HEK293 (cell line): ENCODE measurements at regions not wholly inside any gene's neighbourhood (a gene's known extent, or its start where the extent isn't known, plus 50 kb on each side); places are given as distances from the start of the nearest gene placed in this dataset.

Source experiments
- CTCF ChIA-PET: fragments of 350-600 bp; formaldehyde crosslinking; extraction: SDS; loops from one replicate; lab custom pipeline; 2021; ENCODE audit warnings: antibody characterized with exemption; lab: Yijun Ruan, JAX
- POLR2A ChIA-PET: fragments of 300-600 bp; formaldehyde crosslinking; extraction: SDS; loops from one replicate; lab custom pipeline; 2020; ENCODE audit warnings: antibody characterized with exemption, inconsistent platforms; lab: Yijun Ruan, JAX
- H3K27ac ChIP-seq: fragments of 200-500 bp; sonication (Bioruptor generic); 2 replicates; pipeline ENCODE4 v1.5.1; 2014; ENCODE audit warnings: low read depth, low read length, control low read depth, inconsistent platforms; ENCODE audit errors: extremely low read depth
- H3K36me3 ChIP-seq, 2 experiments: fragments of 200-500 bp in 1 of 2; sonication (Bioruptor generic) in 1 of 2; 1 replicate in 1 of 2; 2 replicates in 1 of 2; pipeline ENCODE4 v1.5.1; 2014 to 2017; ENCODE audit warnings: inconsistent platforms in 2 of 2, low read length in 2 of 2; ENCODE audit not compliant: control insufficient read depth in 2 of 2, insufficient read depth in 1 of 2
- H3K4me1 ChIP-seq: fragments of 200-500 bp; sonication (Bioruptor generic); 2 replicates; pipeline ENCODE4 v1.5.1; 2014; ENCODE audit warnings: mild to moderate bottlenecking, low read length, inconsistent platforms; ENCODE audit not compliant: control insufficient read depth, insufficient read depth
- H3K4me3 ChIP-seq: 2 replicates; pipeline ENCODE4 v1.5.1; 2011; ENCODE audit warnings: low read depth, mild to moderate bottlenecking, control low read depth, low read length, moderate library complexity
- H3K9me3 ChIP-seq: fragments of 200-500 bp; sonication (Bioruptor generic); 2 replicates; pipeline ENCODE4 v1.5.1; 2014; ENCODE audit warnings: low read depth, low read length, inconsistent platforms; ENCODE audit not compliant: control insufficient read depth, insufficient read depth
- CTCF ChIP-seq: fragments of 450-650 bp; formaldehyde crosslinking; IDR thresholded peaks from 2 replicates; pipeline ENCODE4 v1.5.1; 2016; ENCODE audit warnings: missing biosample characterization, missing genetic modification characterization
- MEIS1 ChIP-seq: sonication (generic); formaldehyde crosslinking; IDR thresholded peaks from 2 replicates; pipeline ENCODE4 v1.8.1; 2022; ENCODE audit warnings: missing genetic modification reagents, mild to moderate bottlenecking, borderline replicate concordance
- OVOL3 ChIP-seq: fragments of 450-650 bp; formaldehyde crosslinking; IDR thresholded peaks from 2 replicates; pipeline ENCODE4 v1.5.1; 2016; ENCODE audit warnings: missing biosample characterization, missing genetic modification characterization
- PRDM2 ChIP-seq: fragments of 450-650 bp; formaldehyde crosslinking; IDR thresholded peaks from 2 replicates; pipeline ENCODE4 v1.5.1; 2016; ENCODE audit warnings: missing biosample characterization, missing genetic modification characterization, borderline replicate concordance
- ZBTB26 ChIP-seq: fragments of 450-650 bp; formaldehyde crosslinking; optimal IDR thresholded peaks from 2 replicates; pipeline ENCODE3; 2016; ENCODE audit warnings: missing biosample characterization, mild to moderate bottlenecking, missing genetic modification characterization
- ZBTB49 ChIP-seq: fragments of 450-650 bp; formaldehyde crosslinking; IDR thresholded peaks from 2 replicates; pipeline ENCODE4 v1.5.1; 2016; ENCODE audit warnings: missing biosample characterization, missing genetic modification characterization, low read depth
- ZFHX2 ChIP-seq: fragments of 450-650 bp; formaldehyde crosslinking; conservative IDR thresholded peaks from 2 replicates; pipeline ENCODE4 v1.5.1; 2016; ENCODE audit warnings: missing biosample characterization, missing genetic modification characterization
- ZNF221 ChIP-seq: fragments of 450-650 bp; formaldehyde crosslinking; IDR thresholded peaks from 2 replicates; pipeline ENCODE4 v1.5.1; 2017; ENCODE audit warnings: missing biosample characterization, missing genetic modification characterization, borderline replicate concordance
- ZNF324 ChIP-seq: fragments of 450-650 bp; formaldehyde crosslinking; IDR thresholded peaks from 2 replicates; pipeline ENCODE4 v1.5.1; 2016; ENCODE audit warnings: missing biosample characterization, missing genetic modification characterization
- ZNF354C ChIP-seq: fragments of 450-650 bp; formaldehyde crosslinking; IDR thresholded peaks from 2 replicates; pipeline ENCODE4 v1.5.1; 2016; ENCODE audit warnings: missing biosample characterization, missing genetic modification characterization, low read depth, borderline replicate concordance
- ZNF398 ChIP-seq: fragments of 450-650 bp; formaldehyde crosslinking; IDR thresholded peaks from 2 replicates; pipeline ENCODE4 v1.5.1; 2017; ENCODE audit warnings: missing biosample characterization, missing genetic modification characterization
- ZNF530 ChIP-seq: fragments of 450-650 bp; formaldehyde crosslinking; IDR thresholded peaks from 2 replicates; pipeline ENCODE4 v1.5.1; 2016; ENCODE audit warnings: low read depth, missing biosample characterization, missing genetic modification characterization
- ZNF624 ChIP-seq: fragments of 450-650 bp; formaldehyde crosslinking; IDR thresholded peaks from 2 replicates; pipeline ENCODE4 v1.5.1; 2017; ENCODE audit warnings: missing biosample characterization, missing genetic modification characterization
- ZNF645 ChIP-seq: fragments of 450-650 bp; formaldehyde crosslinking; IDR thresholded peaks from 2 replicates; pipeline ENCODE4; 2016; ENCODE audit warnings: missing biosample characterization, missing genetic modification characterization
- ZNF707 ChIP-seq: fragments of 450-650 bp; formaldehyde crosslinking; IDR thresholded peaks from 2 replicates; pipeline ENCODE4 v1.5.1; 2016; ENCODE audit warnings: missing biosample characterization, missing genetic modification characterization
- ZNF830 ChIP-seq: fragments of 450-650 bp; IDR thresholded peaks from 2 replicates; pipeline ENCODE4 v1.5.0; 2018; ENCODE audit warnings: missing biosample characterization, missing genetic modification characterization, low read depth, mild to moderate bottlenecking, moderate library complexity
- ZSCAN23 ChIP-seq: fragments of 450-650 bp; formaldehyde crosslinking; IDR thresholded peaks from 2 replicates; pipeline ENCODE4 v1.5.1; 2016; ENCODE audit warnings: missing biosample characterization, missing genetic modification characterization

- H3K4me1 ChIP-seq: no peaks in the 10 kb centered on the region
- ChIA-PET POLR2A (no interaction called here), CTCF (no interaction called here)
- H3K9me3 ChIP-seq: no peaks in the 10 kb centered on the region
- H3K36me3 ChIP-seq: no peaks in the 10 kb centered on the region
- no peak overlapping the region for H3K27ac ChIP-seq
- H3K4me3 ChIP-seq: no peak overlapping the region
- no peak for TF ChIP-seq ZNF324 (tag by site-specific recombination)
- no peak for TF ChIP-seq ZBTB49 (tag by site-specific recombination)
- no peak for TF ChIP-seq ZNF645 (tag by site-specific recombination)
- TF ChIP-seq OVOL3 (tag by site-specific recombination): no peak
These were observed 268.4 kb downstream of the SOX4 start for GRCh38 chr6:21861942-21862341.

- Histone ChIP-seq H3K9me3 (no peaks in the 10 kb centered on the region), H3K4me3 (no peak overlapping the region), H3K4me1 (no peaks in the 10 kb centered on the region), H3K27ac (no peak overlapping the region), H3K36me3 (no peaks in the 10 kb centered on the region)
- POLR2A ChIA-PET: interaction anchor here (0.6 to 0.8 kb wide), 3 partner anchors 236 to 275 kb away, joined by 3 to 5 read pairs (median 5); no protein-coding TSS in a partner anchor
- CTCF ChIA-PET: no interaction called here
- TF ChIP-seq ZFHX2 (tag by site-specific recombination): no peak
- TF ChIP-seq ZNF354C: no peak
- TF ChIP-seq ZNF830 (tag by site-specific recombination): no peak
- no peak for TF ChIP-seq ZNF707 (tag by site-specific recombination)
- TF ChIP-seq ZNF221 (tag by site-specific recombination): no peak
- TF ChIP-seq ZNF624 (tag by site-specific recombination): no peak
- TF ChIP-seq CTCF (tag by site-specific recombination): no peak
- TF ChIP-seq ZSCAN23 (tag by site-specific recombination): no peak
- TF ChIP-seq, all 188 proteins: peak for 0
These were observed 270.7 kb downstream of the SOX4 start for GRCh38 chr6:21864206-21864605.

- Histone ChIP-seq H3K9me3 (no peaks in the 10 kb centered on the region), H3K27ac (no peak overlapping the region), H3K4me1 (no peaks in the 10 kb centered on the region), H3K4me3 (no peak overlapping the region), H3K36me3 (no peaks in the 10 kb centered on the region)
- ChIA-PET POLR2A (interaction anchor here (1.0 kb wide), 1 partner anchor 271 kb away, joined by 3 read pairs; no protein-coding TSS in a partner anchor), CTCF (no interaction called here)
- TF ChIP-seq PRDM2 (tag by site-specific recombination) (no peak), ZBTB26 (tag by site-specific recombination) (no peak), ZNF398 (tag by site-specific recombination) (no peak), MEIS1 (CRISPR knock-in tag) (no peak), ZNF530 (no peak)
These were observed 274.7 kb downstream of the SOX4 start for GRCh38 chr6:21868226-21868625.
